ENCODE measurements at regions not wholly inside any gene's neighbourhood (a gene's known extent, or its start where the extent isn't known, plus 50 kb on each side); places are given as distances from the start of the nearest gene placed in this dataset.

- TF ChIP-seq SRF (IDR thresholded peaks at IDR 0.05; ENCODE audit: low read depth in 2 of 2, low read length in 2 of 2), result no peak
- TF ChIP-seq CTCF (IDR thresholded peaks at IDR 0.05 in 2 of 3, conservative IDR thresholded peaks at IDR 0.05 in 1 of 3; ENCODE audit: control insufficient read depth in 2 of 3, extremely low read depth in 1 of 3, insufficient read depth in 1 of 3, low read depth in 3 of 3, low read length in 3 of 3), result no peak
- TF ChIP-seq SMAD1 (IDR thresholded peaks at IDR 0.05; ENCODE audit: low read depth, partially characterized antibody), result no peak
- TF ChIP-seq SUPT20H (IDR thresholded peaks at IDR 0.05; ENCODE audit: borderline replicate concordance, control insufficient read depth, low read depth, low read length), result no peak
- TF ChIP-seq POLR2AphosphoS5 (IDR thresholded peaks at IDR 0.05; ENCODE audit: low read length), result no peak
These were observed 510.1 kb upstream of the SLC39A10 start for GRCh38 chr2:195146761-195147541.

Measured in GM12878 (cell line).